Endodermal cell (in vitro differentiated cells): ENCODE measurements at regions not wholly inside any gene's neighbourhood (a gene's known extent, or its start where the extent isn't known, plus 50 kb on each side); places are given as distances from the start of the nearest gene placed in this dataset.

Experiments used
- DNase-seq: peaks from one replicate; pipeline ENCODE4 v3.0.0-alpha.2; 2017
- H3K27ac ChIP-seq: 2 replicates; pipeline ENCODE4 v1.5.1; 2013; ENCODE audit warnings: mild to moderate bottlenecking, low read depth, low read length, moderate library complexity
- H3K27me3 ChIP-seq: 2 replicates; pipeline ENCODE4 v1.6.1; 2013; ENCODE audit warnings: mild to moderate bottlenecking, low read length, moderate library complexity; ENCODE audit not compliant: insufficient read depth, control insufficient read depth, poor library complexity, severe bottlenecking
- H3K36me3 ChIP-seq: 2 replicates; pipeline ENCODE4 v1.7.0; 2013; ENCODE audit warnings: mild to moderate bottlenecking, low read length, moderate library complexity; ENCODE audit not compliant: control insufficient read depth, insufficient read depth
- H3K4me1 ChIP-seq: one replicate; pipeline ENCODE4 v1.7.0; 2013; ENCODE audit warnings: low read length; ENCODE audit not compliant: control insufficient read depth, insufficient read depth
- H3K4me3 ChIP-seq: 2 replicates; pipeline ENCODE4 v1.5.1; 2013; ENCODE audit warnings: mild to moderate bottlenecking, low read length, moderate library complexity
- H3K9ac ChIP-seq: 2 replicates; pipeline ENCODE4 v1.6.1; 2013; ENCODE audit warnings: mild to moderate bottlenecking, low read length, moderate library complexity; ENCODE audit not compliant: poor library complexity, severe bottlenecking; ENCODE audit errors: extremely low read depth
- H3K9me3 ChIP-seq: 2 replicates; pipeline ENCODE4 v1.6.1; 2013; ENCODE audit warnings: mild to moderate bottlenecking, low read length, moderate library complexity; ENCODE audit not compliant: control insufficient read depth
- H3K27ac Mint-ChIP-seq: 2 replicates; pipeline ENCODE4 v1.8.0; 2020; ENCODE audit warnings: mixed read lengths
- H3K27me3 Mint-ChIP-seq: 2 replicates; pipeline ENCODE4 v1.8.0; 2021; ENCODE audit warnings: mild to moderate bottlenecking, mixed read lengths; ENCODE audit not compliant: insufficient read depth
- H3K36me3 Mint-ChIP-seq: 2 replicates; pipeline ENCODE4 v1.8.0; 2020; ENCODE audit warnings: low read depth, mixed read lengths
- H3K4me1 Mint-ChIP-seq: 2 replicates; pipeline ENCODE4 v1.8.0; 2020; ENCODE audit warnings: mixed read lengths
- H3K4me3 Mint-ChIP-seq: 2 replicates; pipeline ENCODE4 v1.8.0; 2020; ENCODE audit warnings: mild to moderate bottlenecking, moderate library complexity, mixed read lengths
- H3K9me3 Mint-ChIP-seq: 2 replicates; pipeline ENCODE4 v1.8.0; 2020; ENCODE audit warnings: mild to moderate bottlenecking, mixed read lengths
- WGBS, 2 experiments: methylation state at CpG; one replicate each; pipeline versions ENCODE4 v1.1.5 to v1.1.7; 2013; ENCODE audit warnings: missing lambda C conversion rate in 2 of 2, mixed read lengths in 1 of 2; ENCODE audit not compliant: insufficient coverage in 1 of 2, insufficient read length in 1 of 2; 5-methylcytosine and 5-hydroxymethylcytosine counted together
- TF ChIP-seq, protein P1 (sequence below): fragments of 200-600 bp; sonication (generic); conservative IDR thresholded peaks from 2 replicates; pipeline ENCODE4 v1.5.0; 2021; ENCODE audit warnings: antibody characterized with exemption, mild to moderate bottlenecking

DNA sequence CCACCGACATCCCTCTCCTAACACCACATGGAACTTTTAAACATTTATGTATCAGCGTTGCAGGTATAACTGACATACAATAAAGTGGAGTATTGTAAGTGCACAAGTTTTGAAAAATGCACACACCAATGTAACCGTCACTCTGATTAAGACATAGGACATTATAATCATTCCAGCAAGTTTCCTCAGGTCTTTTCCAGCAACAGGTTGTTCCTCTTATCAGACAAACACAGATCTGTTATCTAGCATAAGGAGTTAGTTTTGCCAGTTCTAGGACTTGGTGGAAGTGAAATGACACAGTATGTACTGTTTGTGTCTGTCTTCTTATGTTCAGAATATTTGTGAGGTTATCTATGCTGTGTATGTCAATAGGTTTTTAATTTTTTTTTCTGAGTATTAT is 69.5 kb upstream of the TRPC7 start:
- Histone ChIP-seq H3K27me3 (no peaks in the 10 kb centered on the region), H3K4me1 (no peaks in the 10 kb centered on the region), H3K4me3 (no peak overlapping the region), H3K9ac (no peak overlapping the region), H3K9me3 (no peaks in the 10 kb centered on the region), H3K36me3 (no peaks in the 10 kb centered on the region), H3K27ac (no peak overlapping the region)
- Mint-ChIP-seq H3K9me3 (no peaks in the 10 kb centered on the region), H3K4me1 (no peaks in the 10 kb centered on the region), H3K27me3 (no peaks in the 10 kb centered on the region), H3K27ac (no peak overlapping the region), H3K4me3 (no peak overlapping the region), H3K36me3 (no peaks in the 10 kb centered on the region)
- TF ChIP-seq, protein P1, sequence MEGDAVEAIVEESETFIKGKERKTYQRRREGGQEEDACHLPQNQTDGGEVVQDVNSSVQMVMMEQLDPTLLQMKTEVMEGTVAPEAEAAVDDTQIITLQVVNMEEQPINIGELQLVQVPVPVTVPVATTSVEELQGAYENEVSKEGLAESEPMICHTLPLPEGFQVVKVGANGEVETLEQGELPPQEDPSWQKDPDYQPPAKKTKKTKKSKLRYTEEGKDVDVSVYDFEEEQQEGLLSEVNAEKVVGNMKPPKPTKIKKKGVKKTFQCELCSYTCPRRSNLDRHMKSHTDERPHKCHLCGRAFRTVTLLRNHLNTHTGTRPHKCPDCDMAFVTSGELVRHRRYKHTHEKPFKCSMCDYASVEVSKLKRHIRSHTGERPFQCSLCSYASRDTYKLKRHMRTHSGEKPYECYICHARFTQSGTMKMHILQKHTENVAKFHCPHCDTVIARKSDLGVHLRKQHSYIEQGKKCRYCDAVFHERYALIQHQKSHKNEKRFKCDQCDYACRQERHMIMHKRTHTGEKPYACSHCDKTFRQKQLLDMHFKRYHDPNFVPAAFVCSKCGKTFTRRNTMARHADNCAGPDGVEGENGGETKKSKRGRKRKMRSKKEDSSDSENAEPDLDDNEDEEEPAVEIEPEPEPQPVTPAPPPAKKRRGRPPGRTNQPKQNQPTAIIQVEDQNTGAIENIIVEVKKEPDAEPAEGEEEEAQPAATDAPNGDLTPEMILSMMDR: no peak
- no peak for DNase-seq
- WGBS, 2 experiments: 60 to 95% methylated on average over 1 to 2 of the region's 3 CpGs

- Mint-ChIP-seq H3K27me3 (no peaks in the 10 kb centered on the region), H3K4me1 (no peaks in the 10 kb centered on the region), H3K4me3 (no peak overlapping the region), H3K27ac (no peak overlapping the region), H3K36me3 (no peaks in the 10 kb centered on the region), H3K9me3 (no peaks in the 10 kb centered on the region)
- Histone ChIP-seq H3K36me3 (no peaks in the 10 kb centered on the region), H3K9ac (no peak overlapping the region), H3K4me3 (no peak overlapping the region), H3K27me3 (no peaks in the 10 kb centered on the region), H3K9me3 (no peaks in the 10 kb centered on the region), H3K4me1 (no peaks in the 10 kb centered on the region), H3K27ac (no peak overlapping the region)
- 91 to 95% methylated on average over 2 of the region's 2 CpGs for WGBS, 2 experiments
- TF ChIP-seq, protein P1: no peak
- DNase-seq: no peak
Observed at GRCh38 chr5:136432705-136433104, 67.4 kb upstream of the TRPC7 start.

DNA sequence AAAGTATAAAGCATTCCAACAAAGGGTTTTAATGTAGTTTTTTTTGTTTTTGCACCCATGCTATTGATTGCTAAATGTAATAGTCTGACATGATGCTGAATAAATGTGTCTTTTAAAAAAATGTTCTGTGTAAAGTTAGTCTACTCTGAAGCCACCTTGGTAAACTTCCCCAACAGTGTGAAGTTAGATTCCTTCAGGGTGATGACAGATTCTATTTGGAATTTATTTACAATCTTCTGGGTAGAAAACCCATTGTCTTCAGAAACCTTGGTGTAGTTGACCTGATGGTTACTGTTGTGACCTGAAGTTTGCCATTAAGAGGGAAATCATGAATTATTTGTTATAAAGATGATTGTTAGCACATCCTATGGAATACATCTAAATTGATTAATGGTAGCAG is 64.7 kb upstream of the TRPC7 start:
- H3K27ac ChIP-seq: no peak overlapping the region
- no peak overlapping the region for H3K9ac ChIP-seq
- H3K27me3 ChIP-seq: no peaks in the 10 kb centered on the region
- Mint-ChIP-seq H3K9me3 (no peaks in the 10 kb centered on the region), H3K4me1 (peaks cover under 1% of the 10 kb centered on the region), H3K36me3 (no peaks in the 10 kb centered on the region), H3K27ac (no peak overlapping the region), H3K4me3 (no peak overlapping the region), H3K27me3 (no peaks in the 10 kb centered on the region)
- H3K36me3 ChIP-seq: no peaks in the 10 kb centered on the region
- TF ChIP-seq, protein P1: no peak
- no peaks in the 10 kb centered on the region for H3K9me3 ChIP-seq
- H3K4me1 ChIP-seq: no peaks in the 10 kb centered on the region
- H3K4me3 ChIP-seq: no peak overlapping the region
- no peak for DNase-seq
